ENCODE measurements at regions not wholly inside any gene's neighbourhood (a gene's known extent, or its start where the extent isn't known, plus 50 kb on each side); places are given as distances from the start of the nearest gene placed in this dataset.

DNA sequence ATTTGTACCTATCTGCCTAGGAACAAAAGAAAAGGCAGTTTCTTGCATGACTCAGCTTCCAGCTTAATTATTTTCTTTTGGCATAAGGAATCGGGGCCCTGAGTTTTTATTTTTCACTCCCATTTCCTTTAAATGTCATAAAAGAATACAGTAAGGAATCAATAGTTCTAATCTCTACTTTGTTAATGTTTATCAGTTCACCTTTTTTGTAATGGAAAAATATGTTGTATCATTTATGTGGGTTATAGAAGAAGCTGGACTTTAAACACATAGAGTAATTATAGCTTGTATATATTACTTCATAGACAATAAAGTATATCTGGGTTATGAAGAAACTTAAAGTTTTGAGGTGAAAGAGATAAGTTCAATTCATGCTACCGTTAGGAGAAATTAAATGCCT is 1214.8 kb upstream of the GJE1 start:
- no peak for DNase-seq (ENCODE audit: low spot score)
- no peak for ATAC-seq (ENCODE audit: low FRiP score)
- TF ChIP-seq, protein P1, sequence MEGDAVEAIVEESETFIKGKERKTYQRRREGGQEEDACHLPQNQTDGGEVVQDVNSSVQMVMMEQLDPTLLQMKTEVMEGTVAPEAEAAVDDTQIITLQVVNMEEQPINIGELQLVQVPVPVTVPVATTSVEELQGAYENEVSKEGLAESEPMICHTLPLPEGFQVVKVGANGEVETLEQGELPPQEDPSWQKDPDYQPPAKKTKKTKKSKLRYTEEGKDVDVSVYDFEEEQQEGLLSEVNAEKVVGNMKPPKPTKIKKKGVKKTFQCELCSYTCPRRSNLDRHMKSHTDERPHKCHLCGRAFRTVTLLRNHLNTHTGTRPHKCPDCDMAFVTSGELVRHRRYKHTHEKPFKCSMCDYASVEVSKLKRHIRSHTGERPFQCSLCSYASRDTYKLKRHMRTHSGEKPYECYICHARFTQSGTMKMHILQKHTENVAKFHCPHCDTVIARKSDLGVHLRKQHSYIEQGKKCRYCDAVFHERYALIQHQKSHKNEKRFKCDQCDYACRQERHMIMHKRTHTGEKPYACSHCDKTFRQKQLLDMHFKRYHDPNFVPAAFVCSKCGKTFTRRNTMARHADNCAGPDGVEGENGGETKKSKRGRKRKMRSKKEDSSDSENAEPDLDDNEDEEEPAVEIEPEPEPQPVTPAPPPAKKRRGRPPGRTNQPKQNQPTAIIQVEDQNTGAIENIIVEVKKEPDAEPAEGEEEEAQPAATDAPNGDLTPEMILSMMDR (IDR thresholded peaks at IDR 0.05): no peak

DNA sequence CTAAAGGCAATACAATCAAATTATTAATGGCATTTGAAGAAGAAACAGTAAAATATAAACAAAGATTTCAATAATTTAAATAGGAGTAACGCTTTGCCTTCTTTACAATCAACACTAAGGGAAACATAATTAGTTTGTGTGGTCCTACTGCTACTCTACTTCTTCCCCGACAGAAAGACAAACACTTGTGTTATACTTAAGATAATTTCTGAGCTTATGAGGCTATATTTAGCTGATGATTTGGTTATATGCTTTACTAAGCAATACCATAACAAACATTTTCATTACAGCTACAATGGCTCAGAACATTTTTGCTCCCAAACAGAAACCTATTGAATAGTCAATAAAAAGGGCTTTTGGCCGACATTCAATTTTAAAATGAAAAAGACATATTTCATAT is 1217.2 kb upstream of the GJE1 start:
- ATAC-seq (ENCODE audit: low FRiP score): no peak
- TF ChIP-seq, protein P1 (IDR thresholded peaks at IDR 0.05): no peak
- DNase-seq (ENCODE audit: low spot score): no peak

- DNase-seq (ENCODE audit: low spot score) (no peak), ATAC-seq (ENCODE audit: low FRiP score) (no peak)
- TF ChIP-seq, protein P1 (IDR thresholded peaks at IDR 0.05): no peak
Observed at GRCh38 chr6:140915103-140915502, 1217.6 kb upstream of the GJE1 start.

- DNase-seq (ENCODE audit: low spot score): no peak
- TF ChIP-seq, protein P1 (IDR thresholded peaks at IDR 0.05): no peak
- ATAC-seq (ENCODE audit: low FRiP score): no peak
Observed at GRCh38 chr6:140912686-140913085, 1220.0 kb upstream of the GJE1 start.

GRCh38 chr6:140909625-140910024 is 1223.1 kb upstream of the GJE1 start:
- TF ChIP-seq, protein P1 (IDR thresholded peaks at IDR 0.05): no peak

GRCh38 chr6:140909156-140909555 is 1223.6 kb upstream of the GJE1 start:
- ATAC-seq (ENCODE audit: low FRiP score) (no peak), DNase-seq (ENCODE audit: low spot score) (no peak)
- TF ChIP-seq, protein P1 (IDR thresholded peaks at IDR 0.05): no peak

More at GRCh38 chr6:140909625-140910024, 1223.1 kb upstream of the GJE1 start:
- no peak for ATAC-seq (ENCODE audit: low FRiP score)
- DNase-seq (ENCODE audit: low spot score): no peak

GRCh38 chr6:140908505-140908904 is 1224.2 kb upstream of the GJE1 start:
- ATAC-seq (ENCODE audit: low FRiP score) (no peak), DNase-seq (ENCODE audit: low spot score) (no peak)

More at GRCh38 chr6:140908505-140908904, 1224.2 kb upstream of the GJE1 start:
- TF ChIP-seq, protein P1 (IDR thresholded peaks at IDR 0.05): no peak
